ENCODE measurements at regions not wholly inside any gene's neighbourhood (a gene's known extent, or its start where the extent isn't known, plus 50 kb on each side); places are given as distances from the start of the nearest gene placed in this dataset.
"Not testable (repeated sequence)": the region's sequence is repeated elsewhere in the genome, so short reads cannot be mapped to it uniquely, and the experiment has no call there.

DNA sequence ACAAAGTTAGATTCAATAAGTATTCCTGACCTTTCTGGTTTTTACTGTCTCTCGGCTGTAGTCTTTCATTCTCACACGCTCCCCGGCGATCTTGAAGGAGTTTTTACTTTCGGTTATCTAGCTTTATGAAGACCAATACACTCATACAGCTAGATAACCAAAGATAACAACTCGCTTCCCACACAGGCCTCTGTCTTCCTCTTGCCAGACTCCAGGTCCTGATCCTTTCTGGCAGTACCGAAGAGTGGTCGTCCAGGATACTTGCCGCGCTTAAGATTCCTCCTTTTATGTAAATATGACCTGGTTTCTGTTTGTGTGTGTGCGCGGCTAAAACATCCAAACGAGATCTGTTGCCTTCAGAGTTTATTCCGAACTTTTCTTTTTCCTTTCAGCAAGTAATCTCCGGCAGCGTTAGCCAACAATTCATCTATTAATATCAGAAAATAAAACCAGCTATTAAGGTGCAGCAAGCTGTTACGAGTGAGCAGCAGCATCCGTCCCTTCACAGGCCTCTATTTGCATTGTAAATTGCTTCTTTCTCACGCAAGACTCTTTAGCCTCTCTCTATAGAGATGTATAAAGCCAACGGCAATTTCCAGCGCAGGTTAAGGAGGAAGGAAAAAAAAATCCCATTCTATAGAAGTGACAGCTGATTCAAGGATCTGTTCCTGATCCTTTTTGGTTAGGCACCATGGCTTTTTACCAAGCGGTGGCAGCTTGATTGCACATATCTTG is 216.1 kb downstream of the MEF2C start:
- DNase-seq: peak; percentile 49

DNA sequence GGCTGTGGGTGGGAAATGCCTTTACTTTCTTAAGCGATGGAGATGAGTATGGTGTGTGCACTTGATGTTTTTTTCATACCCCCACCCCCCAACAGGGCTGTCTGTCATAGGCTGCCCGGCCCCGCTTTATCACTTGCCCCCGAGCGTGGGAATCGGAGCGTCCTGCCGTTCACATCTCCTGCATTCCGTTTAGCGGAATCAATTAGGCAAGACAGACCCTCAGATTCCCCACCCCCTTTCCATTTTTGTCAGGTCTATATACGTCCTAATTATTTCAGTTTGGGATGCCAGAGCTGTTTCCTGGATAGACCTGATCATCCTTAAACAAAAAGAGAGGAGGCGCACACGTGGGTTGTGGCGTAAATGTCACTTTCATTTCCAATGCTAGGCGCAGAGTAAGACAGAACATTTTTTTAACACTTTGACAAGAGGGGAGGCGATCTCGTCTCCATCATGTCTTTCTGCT is 217.2 kb downstream of the MEF2C start:
- DNase-seq: no peak

DNA sequence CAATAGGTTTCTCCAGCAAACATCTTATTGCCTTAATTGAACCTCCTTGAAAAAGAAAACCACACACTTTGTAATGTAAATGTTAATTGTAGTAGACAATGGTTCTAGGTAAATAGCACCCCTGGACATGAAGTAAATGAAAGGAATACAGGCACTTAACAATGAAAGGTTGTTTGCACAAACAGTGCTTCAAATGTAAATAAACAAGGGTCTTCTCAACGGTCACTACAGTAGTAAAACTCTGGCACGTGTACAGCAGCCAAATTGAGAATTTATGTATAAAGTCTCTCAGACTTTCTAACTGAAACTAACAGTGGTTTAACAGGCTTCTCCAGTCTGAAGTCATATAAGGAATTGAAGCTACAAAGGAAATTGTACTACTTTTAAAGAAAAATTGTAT is 218.3 kb downstream of the MEF2C start:
- peak; percentile 82 for DNase-seq

DNA sequence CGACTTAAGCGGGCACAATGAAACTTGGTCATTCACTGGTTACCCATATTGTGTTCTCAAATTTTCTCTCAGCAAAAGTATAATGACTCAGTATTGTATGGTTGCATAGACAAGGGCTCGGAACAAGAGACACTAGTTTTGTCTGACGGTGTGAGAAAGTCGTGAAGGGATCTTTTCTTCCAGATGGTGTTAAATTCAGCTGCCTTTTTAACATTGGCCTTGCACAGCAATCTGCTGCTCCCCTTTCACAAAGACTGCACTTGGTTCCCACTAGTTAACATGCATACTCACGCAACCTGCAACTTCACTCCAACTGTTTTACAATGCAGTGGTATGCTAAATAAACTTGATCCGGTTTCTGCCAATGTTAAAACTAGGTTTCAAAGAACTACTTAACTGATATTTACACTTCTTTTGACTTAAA is 219.2 kb downstream of the MEF2C start:
- no peak for DNase-seq

DNA sequence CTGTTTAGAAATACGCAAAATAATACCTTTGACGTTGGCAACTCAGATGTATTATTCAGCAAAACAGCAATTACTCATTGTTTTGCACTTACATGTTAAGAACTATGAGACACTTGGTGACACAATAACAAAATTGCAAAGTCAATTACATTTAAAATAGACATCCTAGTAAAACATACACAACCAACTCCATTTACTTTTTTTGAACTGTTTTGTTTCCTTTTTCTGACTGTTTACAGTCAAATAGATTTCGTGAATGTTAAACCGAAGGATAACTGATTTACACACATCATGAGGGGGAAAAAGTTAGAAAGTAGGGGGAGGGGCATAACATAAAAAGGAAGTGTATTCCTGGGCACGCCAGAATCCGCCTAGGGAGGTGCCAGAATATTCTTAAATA is 220.1 kb downstream of the MEF2C start:
- DNase-seq: no peak

DNA sequence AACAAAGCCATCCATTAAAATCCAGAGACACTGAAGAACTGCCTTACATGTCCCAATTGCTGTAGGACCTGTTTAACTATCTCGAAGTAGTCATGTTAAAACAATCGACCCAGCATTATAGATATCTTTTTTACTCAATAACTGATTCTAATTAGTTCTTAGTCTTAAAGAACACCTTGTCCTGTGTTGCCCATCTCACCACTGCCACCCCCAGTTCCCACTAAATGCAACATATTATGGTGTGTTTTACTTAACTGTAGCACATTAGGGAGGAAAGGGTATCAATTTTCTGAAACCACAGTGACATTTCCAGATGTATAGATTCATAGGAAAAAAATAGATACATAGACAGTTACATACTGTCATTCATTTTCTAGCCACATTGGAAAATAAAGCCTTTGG is 221.2 kb downstream of the MEF2C start:
- DNase-seq: no peak

DNA sequence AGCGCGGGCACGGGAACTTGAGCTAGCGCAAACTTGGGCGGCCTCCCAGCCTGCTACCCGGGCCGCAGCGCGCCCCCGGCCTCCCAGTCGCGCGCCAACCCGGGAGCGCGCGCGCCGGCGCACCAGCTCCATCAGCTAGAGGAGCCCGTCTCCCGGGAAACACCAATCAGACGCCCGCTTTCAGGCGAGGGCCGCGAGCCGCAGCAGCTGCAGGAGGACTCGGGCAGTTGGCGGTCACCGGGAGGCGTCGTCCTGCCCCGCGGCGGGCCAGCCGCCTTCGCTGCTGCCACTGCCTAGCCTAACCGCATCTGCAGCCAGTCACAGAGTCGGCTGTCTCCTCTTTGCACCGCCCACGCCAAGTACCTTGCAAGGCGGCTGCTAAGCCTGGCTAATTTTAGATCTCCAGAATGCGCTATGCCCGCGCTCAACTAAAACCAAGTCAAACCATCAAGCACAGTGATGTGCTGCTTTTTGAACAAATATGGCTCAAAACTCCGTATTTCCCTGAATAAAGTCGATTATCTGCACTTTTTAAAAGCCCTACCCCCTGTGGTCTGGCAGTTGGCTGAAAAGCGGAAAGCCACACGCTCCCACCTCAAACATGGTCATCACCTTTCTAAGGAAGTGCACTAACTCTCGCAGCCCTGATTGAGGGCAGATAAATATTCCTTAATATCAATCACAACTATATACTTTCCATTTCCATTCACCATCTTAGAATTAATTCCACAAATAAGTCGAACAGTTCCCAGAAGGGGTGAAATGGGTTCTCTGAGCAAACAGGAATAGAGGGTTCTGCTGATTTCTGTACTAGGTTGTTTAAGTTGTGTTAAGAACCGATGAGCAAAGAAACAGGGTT is 221.8 kb downstream of the MEF2C start:
- peak; percentile 97 for DNase-seq

DNA sequence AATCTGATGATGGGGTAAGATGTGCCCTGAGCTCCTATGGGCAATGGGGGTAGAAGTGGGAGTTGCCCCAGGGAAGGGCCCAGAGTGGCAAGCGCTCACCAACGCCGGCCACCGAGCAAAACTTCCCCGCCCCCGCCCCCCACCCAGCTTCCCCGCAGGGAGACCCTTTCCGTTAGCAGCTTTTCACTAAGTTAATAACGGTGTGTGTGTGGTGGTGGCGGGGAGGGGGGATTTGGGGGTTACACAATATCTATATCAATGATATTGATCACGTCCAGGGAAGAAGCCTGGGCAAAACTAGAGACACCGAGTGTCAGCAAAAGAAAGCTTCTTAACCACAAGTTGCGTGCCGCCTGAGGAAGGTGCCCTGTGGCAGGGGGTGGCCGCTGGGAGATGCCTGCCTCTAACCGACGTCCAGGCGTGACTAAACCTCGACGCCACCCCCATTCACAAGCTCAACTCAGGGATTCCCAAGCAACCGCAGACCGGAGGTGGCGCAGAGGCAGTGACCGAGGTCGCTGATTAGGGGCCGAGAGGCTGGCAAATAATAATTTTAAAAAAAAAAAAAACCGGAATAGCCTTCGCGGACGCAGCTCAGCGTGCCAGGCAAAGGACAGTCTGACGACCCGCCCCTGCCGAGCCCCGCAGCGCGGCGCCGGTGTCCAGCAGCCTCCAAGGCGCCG is 222.6 kb downstream of the MEF2C start:
- DNase-seq: peak; percentile 62

DNA sequence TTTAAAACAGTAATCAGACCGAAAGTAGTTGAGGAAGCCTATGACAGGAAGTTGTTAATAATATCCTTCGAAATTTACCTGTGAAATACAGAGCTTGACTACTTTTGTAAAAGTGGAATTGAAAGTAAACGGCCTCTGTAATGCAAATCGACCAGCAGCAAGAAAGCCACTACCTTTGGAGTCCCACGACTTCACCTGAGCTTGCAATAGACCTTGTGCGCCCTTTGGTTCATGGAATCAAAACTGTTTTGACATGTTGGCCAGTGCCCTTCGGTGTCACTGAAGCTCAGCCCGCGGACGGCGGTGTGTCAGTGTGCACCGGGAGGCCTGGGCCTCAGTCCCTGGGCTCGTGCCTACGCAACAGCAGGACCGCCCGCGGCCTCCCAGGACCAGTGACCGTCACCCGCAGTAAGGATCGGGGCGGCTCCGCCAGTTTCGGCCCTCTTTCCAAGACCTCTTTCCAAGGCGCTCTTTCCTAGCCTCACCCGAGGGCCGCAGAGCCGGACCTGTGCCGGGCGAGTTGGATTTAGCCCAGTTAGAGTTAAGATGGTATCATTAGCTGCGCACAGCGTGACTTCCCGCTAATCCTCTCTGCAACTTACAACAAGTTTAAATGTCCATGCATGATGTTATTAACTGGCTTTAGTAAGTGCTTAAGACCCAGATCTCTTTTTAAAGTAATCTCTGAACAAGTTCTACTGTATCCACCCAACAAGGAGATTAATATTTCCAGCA is 223.3 kb downstream of the MEF2C start:
- DNase-seq: no peak

DNA sequence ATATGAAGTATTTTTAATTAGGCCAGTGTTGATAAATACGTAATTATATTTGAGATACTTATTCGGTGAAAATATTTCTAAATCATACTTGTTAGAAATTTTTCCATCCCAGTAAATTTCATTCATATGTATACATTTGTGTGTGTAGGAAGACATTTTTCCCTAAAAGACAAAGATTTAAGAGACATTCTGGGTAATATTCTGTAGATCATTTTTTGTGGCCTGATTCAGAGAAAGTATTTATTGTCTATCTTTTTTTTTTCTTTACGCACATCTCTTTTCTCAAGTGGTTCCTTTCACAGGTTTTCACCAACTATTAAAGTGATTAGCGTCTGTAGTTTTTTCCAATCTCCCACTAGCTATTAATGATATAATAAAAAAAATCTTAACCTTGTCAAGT is 224.1 kb downstream of the MEF2C start:
- DNase-seq: no peak

DNA sequence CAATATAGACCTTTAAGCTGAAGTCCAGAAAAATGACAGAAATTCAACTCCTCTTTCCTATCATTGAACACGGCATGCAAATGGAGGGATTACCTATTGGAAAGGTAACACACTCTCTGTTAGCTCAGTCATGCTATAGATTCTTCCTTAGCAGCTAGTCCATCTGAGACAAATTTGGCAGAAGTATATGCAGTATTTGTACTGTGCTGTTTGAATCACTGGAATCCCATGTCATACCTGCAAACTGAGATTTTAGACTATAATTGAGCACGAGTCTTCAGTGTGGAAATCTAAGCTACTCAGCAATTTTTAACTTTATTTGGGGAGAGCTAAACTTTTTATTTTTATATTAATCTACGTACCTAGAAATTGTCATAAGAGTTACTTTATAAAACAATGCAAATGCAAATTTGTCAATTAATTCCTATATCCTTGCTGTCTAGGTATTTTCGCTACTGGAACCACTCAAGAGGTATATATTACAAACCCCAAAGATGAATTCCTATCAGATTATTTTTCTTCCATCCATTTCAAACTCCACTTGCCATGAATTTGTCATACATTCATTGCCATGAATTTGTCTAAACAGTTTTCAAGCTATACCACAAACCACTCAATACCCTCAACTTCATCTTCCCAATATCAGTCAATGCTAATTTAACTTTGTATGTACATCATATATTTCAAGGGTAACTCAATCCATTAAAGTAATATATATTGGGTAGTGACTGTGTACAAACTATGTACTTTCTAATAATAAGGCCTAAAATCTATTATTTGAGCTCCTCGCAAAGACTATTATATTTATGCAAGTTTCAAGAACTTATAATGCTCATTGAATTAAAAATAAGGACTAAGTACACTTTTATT is 224.8 kb downstream of the MEF2C start:
- no peak for DNase-seq

DNA sequence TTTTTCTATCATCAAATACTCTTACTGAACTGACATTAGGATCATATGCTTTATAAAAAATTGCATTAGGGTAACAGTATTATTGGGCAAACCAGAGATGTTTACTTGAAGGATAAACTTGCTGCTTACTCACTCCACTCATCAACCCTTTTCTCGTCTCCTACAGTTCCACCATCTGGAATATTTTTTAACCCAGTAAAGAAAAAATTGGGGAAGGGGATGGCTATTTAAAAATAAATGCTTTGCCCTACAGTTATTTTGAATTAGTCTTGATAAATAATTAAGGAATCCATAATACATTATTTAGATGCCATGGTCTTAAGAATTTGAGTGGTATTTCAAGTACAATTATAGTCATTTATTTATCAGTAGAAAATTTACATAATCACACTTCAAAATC is 225.8 kb downstream of the MEF2C start:
- no peak for DNase-seq

DNA sequence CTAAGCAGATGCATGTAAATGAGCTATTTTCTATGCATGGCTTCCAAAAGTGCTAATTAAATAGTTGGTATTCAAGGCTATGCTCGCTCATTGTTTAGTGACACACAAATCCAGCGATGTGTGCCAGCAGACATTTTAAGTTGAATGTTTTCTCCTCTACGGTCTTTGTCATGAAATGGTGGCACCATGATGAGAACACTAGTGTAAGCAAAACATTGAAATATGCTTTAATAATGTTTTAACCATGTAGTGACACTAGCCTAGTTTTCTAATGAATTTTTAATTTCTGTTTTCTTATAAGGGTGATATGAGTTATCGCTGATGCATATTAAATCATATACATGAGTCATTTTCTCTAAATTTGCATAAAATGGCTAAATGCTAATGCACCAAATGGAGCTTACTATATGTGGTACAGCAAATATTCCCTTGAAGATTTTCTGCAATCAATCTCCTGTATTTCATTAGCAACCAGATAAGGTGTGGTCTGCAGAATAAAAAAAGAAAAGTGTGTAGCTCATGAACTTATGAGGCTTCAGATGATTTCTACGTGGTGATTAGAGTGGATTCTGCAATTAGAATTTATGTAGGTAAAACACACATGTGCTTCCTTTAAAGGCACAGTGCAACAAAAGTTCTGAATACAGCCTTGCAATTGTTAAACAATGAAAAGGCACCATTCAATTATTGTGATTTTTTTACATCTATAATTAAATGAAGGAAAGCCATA is 226.6 kb downstream of the MEF2C start:
- DNase-seq: no peak

DNA sequence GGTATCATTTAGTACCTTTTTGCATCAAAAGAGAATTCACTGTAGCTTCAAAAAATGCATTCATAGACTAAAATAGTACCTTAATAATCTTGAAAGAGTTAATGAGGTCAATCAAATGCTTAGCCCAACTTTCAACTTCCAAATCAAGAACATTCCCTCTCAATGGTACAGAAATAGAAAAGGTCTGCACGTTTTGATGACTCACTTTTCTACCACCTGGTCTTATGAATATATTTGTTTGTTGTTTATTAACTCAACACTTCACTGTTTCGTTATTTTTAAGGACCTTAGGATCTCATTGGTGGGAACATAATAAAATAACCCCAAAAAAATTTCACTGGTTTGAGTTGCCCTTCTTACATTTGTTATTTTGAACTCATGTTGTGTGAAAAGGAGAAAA is 229.5 kb downstream of the MEF2C start:
- no peak for DNase-seq

DNA sequence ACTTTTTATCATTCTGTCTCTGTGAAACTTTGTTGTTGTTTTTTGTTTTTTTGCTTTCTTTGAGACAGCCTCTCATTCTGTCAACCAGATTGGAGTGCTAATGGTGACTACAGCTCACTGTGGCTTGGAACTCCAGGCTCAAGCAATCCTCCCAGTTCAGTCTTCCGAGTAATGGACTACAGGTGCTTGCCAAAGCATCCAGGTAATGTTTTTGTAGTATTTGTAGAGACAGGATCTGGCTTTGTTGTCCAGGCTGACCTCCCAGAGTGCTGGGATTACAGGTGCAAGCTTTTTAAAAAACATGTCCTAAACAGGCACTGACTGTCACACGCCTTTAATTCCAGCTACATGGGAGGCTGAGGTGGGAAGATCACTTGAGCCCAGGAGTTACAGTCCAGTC is 235.1 kb downstream of the MEF2C start:
- DNase-seq: no peak

DNA sequence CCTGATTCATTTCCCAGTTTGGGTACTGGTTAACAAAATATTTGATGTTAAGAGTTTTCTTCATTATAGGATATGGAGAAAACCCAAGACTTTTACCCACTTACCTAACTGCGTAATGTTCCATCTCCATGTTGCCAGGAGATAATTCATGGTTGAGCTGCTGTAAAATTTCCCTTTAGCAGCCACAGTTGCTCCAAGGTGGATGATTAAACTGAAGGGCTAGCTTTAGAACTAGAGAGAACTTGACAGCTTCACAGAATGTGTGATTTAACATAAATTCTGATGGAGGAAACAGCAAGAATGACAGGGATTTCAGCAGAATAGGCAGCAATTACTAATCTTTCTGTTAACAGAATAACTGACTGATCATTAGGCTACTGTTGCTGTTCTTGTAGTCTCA is 236.1 kb downstream of the MEF2C start:
- no peak for DNase-seq

DNA sequence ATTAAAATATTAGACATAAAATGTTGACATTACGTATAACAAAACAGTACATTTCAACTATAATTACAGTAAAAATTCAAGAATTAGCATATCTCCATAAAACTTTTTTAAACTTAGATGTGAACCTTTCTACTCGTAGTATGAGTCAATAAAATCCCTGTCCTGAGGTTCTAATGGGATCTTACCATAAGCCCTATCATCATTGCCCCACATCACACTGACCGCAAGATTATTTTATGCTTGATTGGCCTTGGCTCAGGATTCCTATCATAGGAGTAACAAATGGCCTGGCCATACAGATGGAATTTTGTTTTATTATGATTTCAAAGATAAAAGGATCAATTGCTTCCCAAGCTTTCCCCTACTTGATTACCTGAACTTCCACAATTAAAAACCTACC is 238.3 kb downstream of the MEF2C start:
- DNase-seq: no peak

DNA sequence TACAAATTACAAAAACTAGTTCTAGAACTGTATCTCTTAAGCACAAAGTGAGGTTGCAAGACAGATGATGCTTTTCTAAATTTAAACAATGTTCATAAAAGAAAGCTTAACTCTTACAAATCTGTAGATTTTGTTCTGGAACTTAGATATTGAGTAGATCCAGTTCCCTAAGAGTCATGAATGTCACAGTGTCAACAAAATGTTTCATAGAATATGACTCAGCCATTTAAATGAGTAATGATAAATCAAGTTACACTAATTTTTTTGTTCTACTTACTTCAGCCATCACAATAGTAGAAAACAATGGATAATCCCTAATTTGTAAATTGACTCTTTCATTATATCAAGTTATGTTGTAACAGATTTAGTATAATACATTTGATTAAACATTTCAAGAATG is 239.7 kb downstream of the MEF2C start:
- DNase-seq: no peak

DNA sequence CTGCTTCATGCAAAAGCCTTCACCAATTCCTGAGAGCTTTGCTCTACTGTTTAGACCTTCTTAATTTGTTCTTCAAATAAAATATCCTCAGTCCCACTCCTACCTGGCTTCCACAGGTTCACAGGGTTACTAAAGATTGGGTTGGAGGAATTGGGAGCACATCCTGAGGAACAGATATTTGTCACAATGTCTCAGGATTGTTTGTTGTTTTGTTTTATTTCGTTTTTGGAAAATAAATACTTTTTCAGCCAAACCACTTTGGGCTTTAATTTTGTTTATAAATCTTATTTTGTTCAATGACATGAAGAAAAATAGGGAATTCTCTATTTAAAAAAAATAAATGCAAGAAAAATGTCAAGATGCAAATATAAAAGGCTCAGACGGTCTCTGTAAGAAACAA is 249.0 kb downstream of the MEF2C start:
- no peak for DNase-seq

DNA sequence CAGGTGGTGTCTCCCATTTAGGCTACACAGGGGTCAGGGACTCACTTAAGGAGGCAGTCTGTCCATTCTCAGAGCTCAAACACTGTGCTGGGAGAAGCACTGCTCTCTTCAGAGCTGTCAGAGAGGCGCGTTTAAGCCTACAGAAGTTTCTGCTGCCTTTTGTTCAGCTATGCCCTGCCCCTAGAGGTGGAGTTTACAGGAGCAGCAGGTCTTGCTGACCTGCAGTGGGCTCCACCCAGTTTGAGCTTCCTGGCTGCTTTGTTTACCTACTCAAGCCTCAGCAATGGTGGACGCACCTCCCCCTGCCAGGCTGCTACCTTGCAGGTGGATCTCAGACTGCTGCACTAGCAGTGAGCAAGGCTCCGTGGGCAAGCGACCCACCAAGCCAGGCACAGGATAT is 260.1 kb downstream of the MEF2C start:
- not testable (repeated sequence) for DNase-seq

DNA sequence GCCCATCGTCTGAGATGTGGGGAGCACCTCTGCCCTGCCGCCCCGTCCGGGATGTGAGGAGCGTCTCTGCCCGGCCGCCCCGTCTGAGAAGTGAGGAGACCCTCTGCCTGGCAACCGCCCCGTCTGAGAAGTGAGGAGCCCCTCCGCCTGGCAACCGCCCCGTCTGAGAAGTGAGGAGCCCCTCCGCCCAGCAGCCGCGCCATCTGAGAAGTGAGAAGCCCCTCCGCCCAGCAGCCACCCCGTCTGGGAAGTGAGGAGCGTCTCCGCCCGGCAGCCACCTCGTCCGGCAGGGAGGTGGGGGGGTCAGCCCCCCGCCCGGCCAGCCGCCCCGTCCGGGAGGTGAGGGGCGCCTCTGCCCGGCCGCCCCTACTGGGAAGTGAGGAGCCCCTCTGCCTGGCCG is 267.2 kb downstream of the MEF2C start:
- DNase-seq: not testable (repeated sequence)

Measured in NCI-H748 treated with DMSO at 0.1 percent for 48 hours (cell line).